ENCODE measurements at regions not wholly inside any gene's neighbourhood (a gene's known extent, or its start where the extent isn't known, plus 50 kb on each side); places are given as distances from the start of the nearest gene placed in this dataset.

GRCh38 chr5:152938630-152939029 lies 533.6 kb upstream of the NMUR2 start:
- ChIA-PET CTCF (no interaction called here), POLR2A (no interaction called here)
- no peak for DNase-seq (ENCODE audit: low read depth, low spot score)
- no peak overlapping the region for H3K4me3 ChIP-seq (ENCODE audit: low read depth, low read length)
- no peak for TF ChIP-seq CTCF (IDR thresholded peaks at IDR 0.05; ENCODE audit: insufficient read depth, low read length, missing control alignments)

- DNase-seq (ENCODE audit: low read depth, low spot score) = no peak
- ChIA-PET POLR2A (no interaction called here), CTCF (no interaction called here)
- no peak for TF ChIP-seq CTCF (IDR thresholded peaks at IDR 0.05; ENCODE audit: insufficient read depth, low read length, missing control alignments)
- no peak overlapping the region for H3K4me3 ChIP-seq (ENCODE audit: low read depth, low read length)
Measured at GRCh38 chr5:152942633-152943336, 537.7 kb upstream of the NMUR2 start.

DNA sequence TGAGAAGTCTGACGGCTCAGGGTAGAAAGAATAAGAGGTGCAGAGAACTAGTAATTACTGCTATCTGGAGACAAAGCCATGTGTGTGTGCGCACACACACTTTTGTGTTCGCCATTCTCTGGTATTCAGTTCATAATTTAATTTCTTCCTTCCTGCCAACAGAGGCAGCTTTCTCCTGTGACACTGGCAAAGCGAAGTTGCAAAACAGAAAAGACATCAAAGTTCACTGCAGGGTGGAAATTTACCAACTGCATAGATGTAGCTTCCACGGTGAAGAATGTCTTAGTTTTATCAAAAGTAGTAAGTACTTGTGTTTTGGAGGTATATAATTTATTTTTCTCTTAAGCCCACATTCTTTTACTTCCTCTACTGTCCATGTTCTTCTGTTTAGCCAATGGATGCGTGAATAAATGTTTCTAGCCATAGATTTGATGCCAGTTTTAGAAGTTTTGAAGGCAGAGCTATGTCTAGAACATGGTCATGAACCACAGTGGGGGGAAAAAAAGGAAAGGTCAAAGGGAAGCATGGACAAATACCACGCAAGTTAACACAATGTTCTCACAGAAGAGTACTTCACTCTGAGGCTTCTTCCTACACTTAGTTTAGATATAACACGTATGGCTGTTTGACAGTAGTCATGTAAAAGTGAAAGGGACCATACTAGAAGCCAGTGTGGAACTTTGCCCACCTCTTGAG lies 536.5 kb upstream of the GRIA1 start:
- TF ChIP-seq CTCF (IDR thresholded peaks at IDR 0.05; ENCODE audit: insufficient read depth, low read length, missing control alignments) = no peak
- no peak for DNase-seq (ENCODE audit: low read depth, low spot score)
- CTCF ChIA-PET = no interaction called here
- no peak overlapping the region for H3K4me3 ChIP-seq (ENCODE audit: low read depth, low read length)
- POLR2A ChIA-PET = no interaction called here

DNA sequence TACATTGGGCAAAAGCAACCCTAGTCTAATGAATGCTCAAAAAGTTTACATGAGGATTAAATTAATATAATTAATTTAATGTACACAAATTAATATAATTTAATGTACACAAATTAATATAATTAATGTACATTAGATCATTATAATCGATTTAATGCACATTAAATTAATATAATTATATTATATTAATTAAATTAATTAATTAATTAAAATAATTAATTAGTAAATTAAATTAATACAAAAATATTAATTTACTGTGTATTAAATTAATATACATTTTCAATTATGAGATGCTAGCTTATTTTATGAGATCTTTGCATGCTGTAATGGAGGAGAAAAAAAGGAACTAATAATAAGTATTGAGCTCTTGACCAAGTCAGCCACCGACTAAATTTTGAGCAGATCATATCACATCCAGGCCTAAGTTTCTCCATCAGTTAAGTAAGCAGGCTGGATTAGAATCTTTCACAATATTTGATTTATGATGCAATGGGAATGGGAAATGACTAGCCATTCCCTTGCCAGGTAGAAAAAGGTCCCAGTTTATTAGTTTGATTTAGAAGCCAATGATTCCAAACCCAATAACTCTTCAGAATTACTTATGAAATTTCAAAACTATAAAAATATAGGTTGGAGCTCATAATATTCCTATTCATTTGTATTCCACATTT lies 533.4 kb upstream of the GRIA1 start:
- TF ChIP-seq CTCF (IDR thresholded peaks at IDR 0.05; ENCODE audit: insufficient read depth, low read length, missing control alignments) = no peak
- POLR2A ChIA-PET = no interaction called here
- no peak for DNase-seq (ENCODE audit: low read depth, low spot score)
- H3K4me3 ChIP-seq (ENCODE audit: low read depth, low read length) = no peak overlapping the region
- CTCF ChIA-PET = no interaction called here

GRCh38 chr5:152978141-152978835 lies 512.2 kb upstream of the GRIA1 start:
- DNase-seq (ENCODE audit: low read depth, low spot score) = no peak
- ChIA-PET POLR2A (no interaction called here), CTCF (no interaction called here)
- no peak for TF ChIP-seq CTCF (IDR thresholded peaks at IDR 0.05; ENCODE audit: insufficient read depth, low read length, missing control alignments)
- no peak overlapping the region for H3K4me3 ChIP-seq (ENCODE audit: low read depth, low read length)

GRCh38 chr5:152987131-152987530 lies 503.3 kb upstream of the GRIA1 start:
- POLR2A ChIA-PET = no interaction called here
- CTCF ChIA-PET = no interaction called here
- TF ChIP-seq CTCF (IDR thresholded peaks at IDR 0.05; ENCODE audit: insufficient read depth, low read length, missing control alignments) = no peak
- DNase-seq (ENCODE audit: low read depth, low spot score) = no peak
- no peak overlapping the region for H3K4me3 ChIP-seq (ENCODE audit: low read depth, low read length)
